ENCODE measurements at regions not wholly inside any gene's neighbourhood (a gene's known extent, or its start where the extent isn't known, plus 50 kb on each side); places are given as distances from the start of the nearest gene placed in this dataset.

GRCh38 chr2:30341500-30342267 lies 105.4 kb upstream of the LCLAT1 start:
- no peak for DNase-seq

- DNase-seq: no peak
Observed at GRCh38 chr2:30346471-30347169, 100.4 kb upstream of the LCLAT1 start.

- DNase-seq: no peak
Observed at GRCh38 chr2:30348825-30349224, 98.2 kb upstream of the LCLAT1 start.

- no peak for DNase-seq
Observed at GRCh38 chr2:30349691-30350090, 97.4 kb upstream of the LCLAT1 start.

- DNase-seq: no peak
Observed at GRCh38 chr2:30351116-30351515, 95.9 kb upstream of the LCLAT1 start.

GRCh38 chr2:30351949-30352348 lies 95.1 kb upstream of the LCLAT1 start:
- no peak for DNase-seq

GRCh38 chr2:30354150-30354549 lies 92.9 kb upstream of the LCLAT1 start:
- DNase-seq: no peak

- no peak for DNase-seq
Observed at GRCh38 chr2:30354621-30355020, 92.4 kb upstream of the LCLAT1 start.

GRCh38 chr2:30355306-30355705 lies 91.7 kb upstream of the LCLAT1 start:
- no peak for DNase-seq

GRCh38 chr2:30356071-30356470 lies 91.0 kb upstream of the LCLAT1 start:
- DNase-seq: no peak

GRCh38 chr2:30356776-30357175 lies 90.3 kb upstream of the LCLAT1 start:
- DNase-seq: no peak

- DNase-seq: no peak
Observed at GRCh38 chr2:30358351-30358750, 88.7 kb upstream of the LCLAT1 start.

- no peak for DNase-seq
Observed at GRCh38 chr2:30358842-30359241, 88.2 kb upstream of the LCLAT1 start.

- no peak for DNase-seq
Observed at GRCh38 chr2:30359644-30360167, 87.3 kb upstream of the LCLAT1 start.

GRCh38 chr2:30361751-30362394 lies 85.2 kb upstream of the LCLAT1 start:
- no peak for DNase-seq

GRCh38 chr2:30362468-30363081 lies 84.5 kb upstream of the LCLAT1 start:
- no peak for DNase-seq

- DNase-seq: no peak
Observed at GRCh38 chr2:30363406-30363805, 83.6 kb upstream of the LCLAT1 start.

GRCh38 chr2:30365201-30365600 lies 81.8 kb upstream of the LCLAT1 start:
- no peak for DNase-seq

GRCh38 chr2:30366199-30366691 lies 80.8 kb upstream of the LCLAT1 start:
- DNase-seq: no peak

GRCh38 chr2:30367232-30368070 lies 79.6 kb upstream of the LCLAT1 start:
- DNase-seq: no peak

- DNase-seq: no peak
Observed at GRCh38 chr2:30368258-30368657, 78.8 kb upstream of the LCLAT1 start.

GRCh38 chr2:30371028-30371689 lies 75.9 kb upstream of the LCLAT1 start:
- no peak for DNase-seq

Data from bone marrow (tissue), 2 donors.